Retinal pigment epithelial cell (primary cell): ENCODE measurements at regions not wholly inside any gene's neighbourhood (a gene's known extent, or its start where the extent isn't known, plus 50 kb on each side); places are given as distances from the start of the nearest gene placed in this dataset.
"Not testable (repeated sequence)": the region's sequence is repeated elsewhere in the genome, so short reads cannot be mapped to it uniquely, and the experiment has no call there.

Experiments
- DNase-seq: peaks from one replicate; pipeline ENCODE4 v3.0.0-alpha.2; 2010; ENCODE audit warnings: low read depth
- H3K4me3 ChIP-seq: 2 replicates; pipeline ENCODE4 v1.5.1; 2011; ENCODE audit warnings: mild to moderate bottlenecking, low read length, control low read depth, moderate library complexity
- TF ChIP-seq, protein P1 (sequence below): conservative IDR thresholded peaks from 2 replicates; pipeline ENCODE4 v1.5.1; 2011; ENCODE audit warnings: low read depth, low read length, control low read depth, inconsistent platforms

DNA sequence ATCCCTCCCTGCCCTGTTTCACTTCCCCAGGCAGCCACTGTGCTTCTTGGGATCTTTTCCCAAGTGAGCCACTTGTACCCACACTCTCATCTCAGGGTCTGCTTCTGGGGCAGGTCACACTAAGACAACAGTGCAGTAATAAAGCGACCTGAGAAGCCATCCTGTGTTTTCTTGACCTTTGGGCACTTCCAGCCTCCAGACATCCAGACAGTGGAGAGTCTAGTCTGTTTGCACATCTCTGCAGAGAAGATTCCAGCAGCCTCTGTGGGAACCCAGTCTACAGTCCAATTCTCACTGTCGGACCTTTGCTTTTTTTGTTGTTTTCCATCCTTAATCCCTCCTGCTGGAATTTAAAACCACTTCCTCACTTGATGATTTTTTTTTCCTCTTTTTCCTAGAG lies 50.3 kb upstream of the ATP6AP2 start:
- no peak overlapping the region for H3K4me3 ChIP-seq
- TF ChIP-seq, protein P1, sequence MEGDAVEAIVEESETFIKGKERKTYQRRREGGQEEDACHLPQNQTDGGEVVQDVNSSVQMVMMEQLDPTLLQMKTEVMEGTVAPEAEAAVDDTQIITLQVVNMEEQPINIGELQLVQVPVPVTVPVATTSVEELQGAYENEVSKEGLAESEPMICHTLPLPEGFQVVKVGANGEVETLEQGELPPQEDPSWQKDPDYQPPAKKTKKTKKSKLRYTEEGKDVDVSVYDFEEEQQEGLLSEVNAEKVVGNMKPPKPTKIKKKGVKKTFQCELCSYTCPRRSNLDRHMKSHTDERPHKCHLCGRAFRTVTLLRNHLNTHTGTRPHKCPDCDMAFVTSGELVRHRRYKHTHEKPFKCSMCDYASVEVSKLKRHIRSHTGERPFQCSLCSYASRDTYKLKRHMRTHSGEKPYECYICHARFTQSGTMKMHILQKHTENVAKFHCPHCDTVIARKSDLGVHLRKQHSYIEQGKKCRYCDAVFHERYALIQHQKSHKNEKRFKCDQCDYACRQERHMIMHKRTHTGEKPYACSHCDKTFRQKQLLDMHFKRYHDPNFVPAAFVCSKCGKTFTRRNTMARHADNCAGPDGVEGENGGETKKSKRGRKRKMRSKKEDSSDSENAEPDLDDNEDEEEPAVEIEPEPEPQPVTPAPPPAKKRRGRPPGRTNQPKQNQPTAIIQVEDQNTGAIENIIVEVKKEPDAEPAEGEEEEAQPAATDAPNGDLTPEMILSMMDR, result no peak
- no peak for DNase-seq

DNA sequence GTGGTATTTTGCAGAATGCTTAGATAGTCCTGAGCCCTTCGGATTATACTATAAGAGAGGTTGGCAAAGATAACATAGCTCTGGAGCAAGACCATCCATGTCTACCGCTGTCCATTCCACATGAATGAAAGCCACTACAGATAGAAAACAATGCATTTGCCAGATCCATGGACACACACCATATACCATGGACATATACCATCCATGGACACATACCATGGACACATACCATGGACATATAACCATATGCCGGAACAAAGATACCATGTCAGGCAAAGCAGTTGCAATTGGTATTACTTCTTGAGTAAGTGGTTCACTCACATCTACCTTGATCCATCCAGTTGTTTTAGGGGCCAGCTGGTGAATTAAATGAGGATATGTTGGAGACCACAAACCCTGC lies 53.2 kb upstream of the ATP6AP2 start:
- TF ChIP-seq, protein P1, result no peak
- H3K4me3 ChIP-seq, result no peak overlapping the region

DNA sequence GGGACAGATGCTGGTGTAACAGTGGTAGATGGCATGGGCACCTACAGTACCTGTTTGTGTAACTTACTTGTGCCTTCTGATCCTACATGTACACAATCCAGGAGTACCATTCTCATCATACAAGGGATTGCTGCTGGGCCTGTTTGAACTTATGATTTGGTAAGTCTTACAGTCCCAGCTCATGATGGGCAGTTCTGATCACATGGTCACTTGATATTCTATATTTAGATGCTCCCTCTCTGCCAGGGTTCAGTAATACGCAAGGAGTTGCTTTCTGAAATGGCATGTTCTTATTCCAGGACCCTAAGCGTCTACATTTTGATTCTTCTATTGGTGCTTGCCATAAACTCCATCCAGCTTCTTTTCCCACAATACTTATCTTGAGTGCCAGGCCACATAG lies 54.4 kb upstream of the ATP6AP2 start:
- H3K4me3 ChIP-seq, result no peak overlapping the region
- no peak for DNase-seq
- TF ChIP-seq, protein P1, result no peak

More for the DNA sequence above, 53.2 kb upstream of the ATP6AP2 start:
- DNase-seq, result no peak

DNA sequence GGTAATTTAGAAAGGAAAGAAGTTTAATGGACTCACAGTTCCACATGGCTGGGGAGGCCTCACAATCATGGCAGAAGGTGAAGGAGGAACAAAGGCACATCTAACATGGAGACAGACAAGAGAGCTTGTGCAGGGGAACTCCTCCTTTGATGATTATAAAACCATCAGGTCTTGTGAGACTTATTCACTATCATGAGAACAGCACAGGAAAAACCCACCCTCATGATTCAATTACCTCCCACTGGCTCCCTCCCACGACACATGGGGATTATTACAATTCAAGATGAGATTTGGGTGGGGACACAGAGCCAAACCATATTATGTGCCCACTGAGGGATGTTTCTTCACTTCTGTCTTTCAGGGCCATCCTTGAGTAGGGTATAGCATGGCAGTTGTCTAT lies 54.9 kb upstream of the ATP6AP2 start:
- not testable (repeated sequence) for H3K4me3 ChIP-seq, DNase-seq

DNA sequence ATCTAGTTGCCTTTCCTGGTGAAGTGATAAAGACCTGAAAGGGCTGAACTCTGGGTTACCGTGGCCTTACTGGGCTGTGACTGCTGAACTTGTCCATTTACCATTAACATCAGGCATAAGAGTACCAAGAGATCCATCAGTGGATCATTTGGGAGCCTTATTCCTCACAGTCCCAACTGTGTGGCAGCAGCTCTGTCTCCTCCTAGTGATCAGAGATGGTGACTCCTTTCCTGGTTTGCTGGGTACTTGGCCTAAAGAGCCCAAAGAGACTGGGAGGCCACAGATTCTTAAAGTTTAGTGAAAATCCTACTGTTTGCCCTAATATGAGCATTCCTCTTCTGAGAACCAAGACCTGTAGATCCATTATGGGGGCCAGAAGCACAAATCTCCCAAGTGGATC lies 56.3 kb upstream of the ATP6AP2 start:
- no peak overlapping the region for H3K4me3 ChIP-seq
- TF ChIP-seq, protein P1, result no peak
- no peak for DNase-seq

GRCh38 chrX:40523852-40524251 lies 56.9 kb upstream of the ATP6AP2 start:
- TF ChIP-seq, protein P1, result no peak
- DNase-seq, result no peak

GRCh38 chrX:40521868-40522450 lies 58.8 kb upstream of the ATP6AP2 start:
- no peak for DNase-seq
- TF ChIP-seq, protein P1, result no peak
- no peak overlapping the region for H3K4me3 ChIP-seq

More at GRCh38 chrX:40523852-40524251, 56.9 kb upstream of the ATP6AP2 start:
- H3K4me3 ChIP-seq, result no peak overlapping the region
